Caco-2 (cell line): ENCODE measurements at regions not wholly inside any gene's neighbourhood (a gene's known extent, or its start where the extent isn't known, plus 50 kb on each side); places are given as distances from the start of the nearest gene placed in this dataset.

Experiments
- BruUV-seq: library from RNA; stranded (reverse); fragments of 400-500 nt; replicated peaks from 2 replicates; lab custom pipeline; 2021; lab: Mats Ljungman, UMichigan
- CTCF ChIA-PET: fragments of 300-600 bp; sonication (Branson Sonifier 250); formaldehyde crosslinking; loops from one replicate; lab custom pipeline; 2022; ENCODE audit warnings: antibody characterized with exemption; lab: Charles Lee
- POLR2A ChIA-PET: fragments of 300-600 bp; sonication (Branson Sonifier 250); formaldehyde crosslinking; loops from one replicate; lab custom pipeline; 2022; ENCODE audit warnings: antibody characterized with exemption; lab: Charles Lee
- DNase-seq, 2 experiments: peaks; one replicate each; pipeline versions ENCODE4 v3.0.0 to v3.0.0-alpha.2; 2020 to 2022
- H3K27me3 ChIP-seq: replicated peaks from 2 replicates; pipeline ENCODE4 v1.6.0; 2011; ENCODE audit warnings: low read length; ENCODE audit not compliant: control insufficient read depth, insufficient read depth
- H3K36me3 ChIP-seq: 2 replicates; pipeline ENCODE4 v1.5.1; 2011; ENCODE audit warnings: low read length; ENCODE audit not compliant: control insufficient read depth, insufficient read depth
- H3K4me1 ChIP-seq: fragments of 250-450 bp; sonication (Bioruptor Pico); 2 replicates; pipeline ENCODE4 v1.5.1; 2020; ENCODE audit warnings: mild to moderate bottlenecking
- H3K4me3 ChIP-seq: 2 replicates; pipeline ENCODE4 v1.5.1; 2011; ENCODE audit warnings: low read depth, mild to moderate bottlenecking, control low read depth, low read length
- H3K9me3 ChIP-seq: fragments of 250-450 bp; sonication (Bioruptor Pico); 2 replicates; pipeline ENCODE4 v1.5.1; 2020; ENCODE audit warnings: mild to moderate bottlenecking, moderate library complexity
- H3K27ac Mint-ChIP-seq: one replicate; pipeline ENCODE4 v1.8.0; 2022; ENCODE audit warnings: mixed read lengths; ENCODE audit not compliant: unreplicated experiment
- H3K27me3 Mint-ChIP-seq: one replicate; pipeline ENCODE4 v1.8.0; 2022; ENCODE audit warnings: mixed read lengths; ENCODE audit not compliant: insufficient read depth, unreplicated experiment
- H3K36me3 Mint-ChIP-seq: one replicate; pipeline ENCODE4 v1.8.0; 2022; ENCODE audit warnings: mild to moderate bottlenecking, mixed read lengths; ENCODE audit not compliant: insufficient read depth, unreplicated experiment
- H3K4me1 Mint-ChIP-seq: one replicate; pipeline ENCODE4 v1.8.0; 2022; ENCODE audit warnings: low read depth, mixed read lengths; ENCODE audit not compliant: unreplicated experiment
- H3K4me3 Mint-ChIP-seq: one replicate; pipeline ENCODE4 v1.8.0; 2022; ENCODE audit warnings: mild to moderate bottlenecking, moderate library complexity, mixed read lengths; ENCODE audit not compliant: unreplicated experiment
- H3K9me3 Mint-ChIP-seq: one replicate; pipeline ENCODE4 v1.8.0; 2022; ENCODE audit warnings: mixed read lengths; ENCODE audit not compliant: unreplicated experiment
- intact Hi-C: fragments of 100-400 bp; cut with micrococcal nuclease; formaldehyde crosslinking; loops from one replicate; pipeline ENCODE4 v1.10.0; 2022; ENCODE audit not compliant: unreplicated experiment
- TF ChIP-seq, protein P1 (sequence below), 2 experiments: fragments of 200-600 bp in 1 of 2; IDR thresholded peaks; 1 replicate in 1 of 2; 2 replicates in 1 of 2; pipeline versions ENCODE4 v1.5.1 to v1.8.0; 2011 to 2022; ENCODE audit warnings: antibody characterized with exemption in 1 of 2, control low read depth in 1 of 2, inconsistent platforms in 1 of 2, low read depth in 1 of 2, low read length in 1 of 2, mild to moderate bottlenecking in 1 of 2, moderate library complexity in 1 of 2; ENCODE audit not compliant: insufficient read depth in 1 of 2, severe bottlenecking in 1 of 2, unreplicated experiment in 1 of 2

- Histone ChIP-seq H3K9me3 (no peaks in the 10 kb centered on the region), H3K4me3 (no peak overlapping the region), H3K36me3 (no peaks in the 10 kb centered on the region), H3K27me3 (no peaks in the 10 kb centered on the region), H3K4me1 (no peaks in the 10 kb centered on the region)
- no peaks in the 10 kb centered on the region for H3K4me1 Mint-ChIP-seq
- BruUV-seq: no TSS peak
- intact Hi-C loops: no loop called here
- no peak overlapping the region for H3K4me3 Mint-ChIP-seq
- ChIA-PET CTCF (no interaction called here), POLR2A (no interaction called here)
- TF ChIP-seq, protein P1, sequence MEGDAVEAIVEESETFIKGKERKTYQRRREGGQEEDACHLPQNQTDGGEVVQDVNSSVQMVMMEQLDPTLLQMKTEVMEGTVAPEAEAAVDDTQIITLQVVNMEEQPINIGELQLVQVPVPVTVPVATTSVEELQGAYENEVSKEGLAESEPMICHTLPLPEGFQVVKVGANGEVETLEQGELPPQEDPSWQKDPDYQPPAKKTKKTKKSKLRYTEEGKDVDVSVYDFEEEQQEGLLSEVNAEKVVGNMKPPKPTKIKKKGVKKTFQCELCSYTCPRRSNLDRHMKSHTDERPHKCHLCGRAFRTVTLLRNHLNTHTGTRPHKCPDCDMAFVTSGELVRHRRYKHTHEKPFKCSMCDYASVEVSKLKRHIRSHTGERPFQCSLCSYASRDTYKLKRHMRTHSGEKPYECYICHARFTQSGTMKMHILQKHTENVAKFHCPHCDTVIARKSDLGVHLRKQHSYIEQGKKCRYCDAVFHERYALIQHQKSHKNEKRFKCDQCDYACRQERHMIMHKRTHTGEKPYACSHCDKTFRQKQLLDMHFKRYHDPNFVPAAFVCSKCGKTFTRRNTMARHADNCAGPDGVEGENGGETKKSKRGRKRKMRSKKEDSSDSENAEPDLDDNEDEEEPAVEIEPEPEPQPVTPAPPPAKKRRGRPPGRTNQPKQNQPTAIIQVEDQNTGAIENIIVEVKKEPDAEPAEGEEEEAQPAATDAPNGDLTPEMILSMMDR (IDR thresholded peaks at IDR 0.05; ENCODE audit: insufficient read depth in 1 of 2, low read depth in 1 of 2, low read length in 1 of 2, severe bottlenecking in 1 of 2, unreplicated experiment in 1 of 2): no peak
- peaks cover 5% of the 10 kb centered on the region for H3K27me3 Mint-ChIP-seq
- no peaks in the 10 kb centered on the region for H3K36me3 Mint-ChIP-seq
- no peak for DNase-seq
- H3K27ac Mint-ChIP-seq: no peak overlapping the region
- no peaks in the 10 kb centered on the region for H3K9me3 Mint-ChIP-seq
These were observed 595.4 kb downstream of the SLC16A7 start for GRCh38 chr12:60191271-60191670.

DNA sequence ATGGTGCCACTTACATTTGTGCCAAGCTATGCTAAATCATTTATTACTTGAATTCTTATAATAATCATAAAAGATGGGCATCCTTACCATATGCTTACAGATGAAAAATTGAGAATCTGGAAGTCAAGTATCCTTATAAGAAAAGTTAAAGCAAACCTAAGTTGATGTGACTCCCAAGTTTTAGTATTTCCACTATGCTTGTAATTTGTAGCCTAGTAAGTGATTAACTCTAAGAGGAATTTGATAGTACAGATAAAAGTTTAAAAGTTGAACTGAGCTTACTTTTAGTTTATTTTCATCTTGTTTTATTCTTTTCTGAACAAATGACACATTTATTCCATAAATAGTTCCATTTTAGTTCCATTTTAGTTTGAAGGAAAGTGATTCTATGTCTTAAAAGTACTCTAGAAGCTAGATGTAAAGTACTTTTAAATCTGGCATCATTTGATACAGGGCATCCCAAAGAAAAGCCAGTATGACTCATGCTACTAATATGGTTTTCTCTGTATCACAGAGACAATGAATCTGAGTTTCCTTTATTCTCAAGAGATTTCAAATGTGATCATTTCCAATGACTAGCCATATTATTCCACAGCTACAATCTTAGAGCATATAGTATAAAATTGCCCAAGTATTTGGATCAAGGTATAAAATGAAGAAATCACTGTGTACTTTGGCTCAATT lies 596.0 kb downstream of the SLC16A7 start:
- Mint-ChIP-seq H3K4me3 (no peak overlapping the region), H3K9me3 (no peaks in the 10 kb centered on the region), H3K4me1 (no peaks in the 10 kb centered on the region), H3K27me3 (peaks cover 5% of the 10 kb centered on the region), H3K27ac (no peak overlapping the region), H3K36me3 (no peaks in the 10 kb centered on the region)
- ChIA-PET CTCF (no interaction called here), POLR2A (no interaction called here)
- Histone ChIP-seq H3K9me3 (no peaks in the 10 kb centered on the region), H3K4me1 (no peaks in the 10 kb centered on the region), H3K36me3 (no peaks in the 10 kb centered on the region), H3K4me3 (no peak overlapping the region), H3K27me3 (no peaks in the 10 kb centered on the region)
- DNase-seq: no peak
- intact Hi-C loops: no loop called here
- TF ChIP-seq, protein P1 (IDR thresholded peaks at IDR 0.05; ENCODE audit: insufficient read depth in 1 of 2, low read depth in 1 of 2, low read length in 1 of 2, severe bottlenecking in 1 of 2, unreplicated experiment in 1 of 2): no peak
- no TSS peak for BruUV-seq

DNA sequence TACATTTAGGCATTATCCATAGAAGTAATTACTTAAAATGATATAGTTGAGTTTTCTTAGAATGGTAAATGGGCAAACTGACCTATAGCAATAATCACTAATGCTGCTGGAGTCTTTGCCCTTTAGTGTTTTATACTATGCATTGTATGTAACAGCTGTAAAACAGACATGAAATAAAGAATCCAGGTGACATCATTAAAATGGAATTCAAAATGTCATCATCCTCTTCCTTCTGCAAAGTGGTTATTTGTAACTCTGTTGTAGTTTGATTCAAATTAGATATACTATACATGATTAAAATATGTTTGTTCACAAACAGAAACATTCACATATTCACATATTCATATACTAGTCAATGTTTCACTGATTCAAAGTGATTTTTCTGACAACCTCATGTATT lies 598.8 kb downstream of the SLC16A7 start:
- Histone ChIP-seq H3K36me3 (no peaks in the 10 kb centered on the region), H3K4me1 (no peaks in the 10 kb centered on the region), H3K27me3 (no peaks in the 10 kb centered on the region), H3K9me3 (no peaks in the 10 kb centered on the region), H3K4me3 (no peak overlapping the region)
- Mint-ChIP-seq H3K36me3 (no peaks in the 10 kb centered on the region), H3K27me3 (peaks cover 5% of the 10 kb centered on the region), H3K9me3 (no peaks in the 10 kb centered on the region), H3K4me3 (no peak overlapping the region), H3K27ac (no peak overlapping the region), H3K4me1 (peaks cover 8% of the 10 kb centered on the region)
- BruUV-seq: no TSS peak
- intact Hi-C loops: no loop called here
- CTCF ChIA-PET: no interaction called here
- DNase-seq: no peak
- TF ChIP-seq, protein P1 (IDR thresholded peaks at IDR 0.05; ENCODE audit: insufficient read depth in 1 of 2, low read depth in 1 of 2, low read length in 1 of 2, severe bottlenecking in 1 of 2, unreplicated experiment in 1 of 2): no peak
- POLR2A ChIA-PET: no interaction called here
